ENCODE measurements at regions not wholly inside any gene's neighbourhood (a gene's known extent, or its start where the extent isn't known, plus 50 kb on each side); places are given as distances from the start of the nearest gene placed in this dataset.

GRCh38 chr11:69378303-69379141, 84.6 kb downstream of the MYEOV start:
- no peak for TF ChIP-seq POLR2A (IDR thresholded peaks at IDR 0.05)
- TF ChIP-seq CTCF (IDR thresholded peaks at IDR 0.05), result no peak
